ENCODE measurements at regions not wholly inside any gene's neighbourhood (a gene's known extent, or its start where the extent isn't known, plus 50 kb on each side); places are given as distances from the start of the nearest gene placed in this dataset.

- no peaks in the 10 kb centered on the region for H3K27me3 ChIP-seq (ENCODE audit: control insufficient read depth in 4 of 4, insufficient read depth in 4 of 4, low read length in 3 of 4)
- no peaks in the 10 kb centered on the region for H3K36me3 ChIP-seq (ENCODE audit: control insufficient read depth in 4 of 4, insufficient read depth in 3 of 4, low read depth in 1 of 4, low read length in 3 of 4)
- peak overlapping the region; percentile 46 to 64 for H3K27ac ChIP-seq (ENCODE audit: low read depth in 1 of 2, low read length in 2 of 2)
- no peaks in the 10 kb centered on the region for H3K9me3 ChIP-seq (ENCODE audit: control insufficient read depth in 4 of 4, low read length in 3 of 4)
- H3K9ac ChIP-seq (ENCODE audit: low read depth in 1 of 2, low read length in 2 of 2) = peak overlapping the region in 1 of 2 donors; percentile 26
- WGBS = 30% methylated on average over 7 of the region's 7 CpGs
- peak; percentile 59 for DNase-seq (ENCODE audit: low spot score)
- no peak overlapping the region for H3K4me3 ChIP-seq (ENCODE audit: low read depth in 1 of 3, low read length in 3 of 3)
- peaks cover 0 to 16% (median 8%) of the 10 kb centered on the region in 4 donors for H3K4me1 ChIP-seq (ENCODE audit: control insufficient read depth in 4 of 4, insufficient read depth in 4 of 4, low read length in 3 of 4)
- TF ChIP-seq HNF4G (IDR thresholded peaks at IDR 0.05) (peak; percentile 54), RAD21 (IDR thresholded peaks at IDR 0.05) (peak; percentile 65 to 66), FOXA2 (IDR thresholded peaks at IDR 0.05) (peak; percentile 68), FOXA1 (IDR thresholded peaks at IDR 0.05) (peak; percentile 41), REST (IDR thresholded peaks at IDR 0.05) (peak; percentile 66), NR2F2 (IDR thresholded peaks at IDR 0.05) (peak; percentile 43), RXRA (IDR thresholded peaks at IDR 0.05) (peak; percentile 85 to 93), YY1 (IDR thresholded peaks at IDR 0.05) (peak; percentile 73), HNF4A (conservative IDR thresholded peaks at IDR 0.05) (peak; percentile 74 to 79), JUND (IDR thresholded peaks at IDR 0.05) (peak; percentile 46 to 73), GABPA (IDR thresholded peaks at IDR 0.05 in 1 of 2, conservative IDR thresholded peaks at IDR 0.05 in 1 of 2) (no peak), SP1 (IDR thresholded peaks at IDR 0.05) (peak; percentile 90), TAF1 (conservative IDR thresholded peaks at IDR 0.05) (no peak), EGR1 (IDR thresholded peaks at IDR 0.05; ENCODE audit: low read depth in 2 of 2) (peak in 1 of 2 donors; percentile 35)
- TF ChIP-seq, protein P1, sequence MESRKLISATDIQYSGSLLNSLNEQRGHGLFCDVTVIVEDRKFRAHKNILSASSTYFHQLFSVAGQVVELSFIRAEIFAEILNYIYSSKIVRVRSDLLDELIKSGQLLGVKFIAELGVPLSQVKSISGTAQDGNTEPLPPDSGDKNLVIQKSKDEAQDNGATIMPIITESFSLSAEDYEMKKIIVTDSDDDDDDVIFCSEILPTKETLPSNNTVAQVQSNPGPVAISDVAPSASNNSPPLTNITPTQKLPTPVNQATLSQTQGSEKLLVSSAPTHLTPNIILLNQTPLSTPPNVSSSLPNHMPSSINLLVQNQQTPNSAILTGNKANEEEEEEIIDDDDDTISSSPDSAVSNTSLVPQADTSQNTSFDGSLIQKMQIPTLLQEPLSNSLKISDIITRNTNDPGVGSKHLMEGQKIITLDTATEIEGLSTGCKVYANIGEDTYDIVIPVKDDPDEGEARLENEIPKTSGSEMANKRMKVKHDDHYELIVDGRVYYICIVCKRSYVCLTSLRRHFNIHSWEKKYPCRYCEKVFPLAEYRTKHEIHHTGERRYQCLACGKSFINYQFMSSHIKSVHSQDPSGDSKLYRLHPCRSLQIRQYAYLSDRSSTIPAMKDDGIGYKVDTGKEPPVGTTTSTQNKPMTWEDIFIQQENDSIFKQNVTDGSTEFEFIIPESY (IDR thresholded peaks at IDR 0.05) = peak; percentile 88
- TF ChIP-seq, protein P2, sequence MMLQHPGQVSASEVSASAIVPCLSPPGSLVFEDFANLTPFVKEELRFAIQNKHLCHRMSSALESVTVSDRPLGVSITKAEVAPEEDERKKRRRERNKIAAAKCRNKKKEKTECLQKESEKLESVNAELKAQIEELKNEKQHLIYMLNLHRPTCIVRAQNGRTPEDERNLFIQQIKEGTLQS (IDR thresholded peaks at IDR 0.05) = peak; percentile 54
- TF ChIP-seq, protein P3, sequence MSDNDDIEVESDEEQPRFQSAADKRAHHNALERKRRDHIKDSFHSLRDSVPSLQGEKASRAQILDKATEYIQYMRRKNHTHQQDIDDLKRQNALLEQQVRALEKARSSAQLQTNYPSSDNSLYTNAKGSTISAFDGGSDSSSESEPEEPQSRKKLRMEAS (IDR thresholded peaks at IDR 0.05) = peak; percentile 77
- TF ChIP-seq, protein P4, sequence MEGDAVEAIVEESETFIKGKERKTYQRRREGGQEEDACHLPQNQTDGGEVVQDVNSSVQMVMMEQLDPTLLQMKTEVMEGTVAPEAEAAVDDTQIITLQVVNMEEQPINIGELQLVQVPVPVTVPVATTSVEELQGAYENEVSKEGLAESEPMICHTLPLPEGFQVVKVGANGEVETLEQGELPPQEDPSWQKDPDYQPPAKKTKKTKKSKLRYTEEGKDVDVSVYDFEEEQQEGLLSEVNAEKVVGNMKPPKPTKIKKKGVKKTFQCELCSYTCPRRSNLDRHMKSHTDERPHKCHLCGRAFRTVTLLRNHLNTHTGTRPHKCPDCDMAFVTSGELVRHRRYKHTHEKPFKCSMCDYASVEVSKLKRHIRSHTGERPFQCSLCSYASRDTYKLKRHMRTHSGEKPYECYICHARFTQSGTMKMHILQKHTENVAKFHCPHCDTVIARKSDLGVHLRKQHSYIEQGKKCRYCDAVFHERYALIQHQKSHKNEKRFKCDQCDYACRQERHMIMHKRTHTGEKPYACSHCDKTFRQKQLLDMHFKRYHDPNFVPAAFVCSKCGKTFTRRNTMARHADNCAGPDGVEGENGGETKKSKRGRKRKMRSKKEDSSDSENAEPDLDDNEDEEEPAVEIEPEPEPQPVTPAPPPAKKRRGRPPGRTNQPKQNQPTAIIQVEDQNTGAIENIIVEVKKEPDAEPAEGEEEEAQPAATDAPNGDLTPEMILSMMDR (IDR thresholded peaks at IDR 0.05; ENCODE audit: low read depth, low read length, missing input control) = no peak
These were observed 874.9 kb downstream of the RNF144A start for GRCh38 chr2:7792031-7792651.
